Hepatocyte (in vitro differentiated cells): ENCODE measurements at regions not wholly inside any gene's neighbourhood (a gene's known extent, or its start where the extent isn't known, plus 50 kb on each side); places are given as distances from the start of the nearest gene placed in this dataset.

Experiments
- DNase-seq: peaks from one replicate; pipeline ENCODE4 v3.0.0-alpha.2; 2016; ENCODE audit warnings: low spot score
- H2AFZ ChIP-seq: fragments of 200-600 bp; sonication (generic); 2 replicates; pipeline ENCODE4 v1.6.0; 2016; ENCODE audit warnings: antibody characterized with exemption, mild to moderate bottlenecking
- H3K27ac ChIP-seq: fragments of 200-600 bp; sonication (generic); 2 replicates; pipeline ENCODE4 v1.5.1; 2016; ENCODE audit warnings: mild to moderate bottlenecking
- H3K27me3 ChIP-seq: fragments of 200-600 bp; sonication (generic); 2 replicates; pipeline ENCODE4 v1.6.1; 2016
- H3K36me3 ChIP-seq: fragments of 200-600 bp; sonication (generic); replicated peaks from 2 replicates; pipeline ENCODE4 v1.5.1; 2016; ENCODE audit warnings: low read depth; ENCODE audit not compliant: insufficient read depth
- H3K4me1 ChIP-seq: fragments of 200-600 bp; sonication (generic); 2 replicates; pipeline ENCODE4 v1.5.1; 2016; ENCODE audit warnings: mild to moderate bottlenecking, moderate library complexity; ENCODE audit not compliant: insufficient read depth
- H3K4me2 ChIP-seq: fragments of 200-600 bp; sonication (generic); 2 replicates; pipeline ENCODE4 v1.6.0; 2016
- H3K4me3 ChIP-seq: fragments of 200-600 bp; sonication (generic); 2 replicates; pipeline ENCODE4 v1.5.1; 2016; ENCODE audit warnings: mild to moderate bottlenecking
- H3K79me2 ChIP-seq: fragments of 200-600 bp; sonication (generic); 2 replicates; pipeline ENCODE4 v1.6.0; 2017; ENCODE audit warnings: mild to moderate bottlenecking
- H3K9me2 ChIP-seq: fragments of 200-600 bp; sonication (generic); replicated peaks from 2 replicates; pipeline ENCODE4 v1.6.0; 2017; ENCODE audit warnings: mild to moderate bottlenecking; ENCODE audit not compliant: insufficient read depth
- H3K9me3 ChIP-seq: fragments of 200-600 bp; sonication (generic); 2 replicates; pipeline ENCODE4 v1.5.1; 2016; ENCODE audit warnings: low read depth, mild to moderate bottlenecking
- H4K20me1 ChIP-seq: fragments of 200-600 bp; sonication (generic); 2 replicates; pipeline ENCODE4 v1.6.0; 2016; ENCODE audit warnings: mild to moderate bottlenecking; ENCODE audit not compliant: insufficient read depth, poor library complexity, severe bottlenecking
- EZH2 ChIP-seq: fragments of 200-600 bp; sonication (generic); IDR thresholded peaks from 2 replicates; pipeline ENCODE4 v1.6.1; 2016; ENCODE audit warnings: antibody characterized with exemption, mild to moderate bottlenecking, borderline replicate concordance
- EZH2phosphoT487 ChIP-seq: fragments of 200-600 bp; sonication (generic); IDR thresholded peaks from one replicate; pipeline ENCODE4 v1.6.1; 2018; ENCODE audit warnings: antibody characterized with exemption, mild to moderate bottlenecking, low read depth, moderate library complexity; ENCODE audit not compliant: unreplicated experiment, severe bottlenecking
- WGBS: methylation state at CpG from one replicate; pipeline ENCODE4 v1.1.6; 2016; ENCODE audit warnings: low lambda C conversion rate; ENCODE audit errors: missing lambda C conversion rate; 5-methylcytosine and 5-hydroxymethylcytosine counted together
- TF ChIP-seq, protein P1 (sequence below): fragments of 200-600 bp; sonication (generic); IDR thresholded peaks from 2 replicates; pipeline ENCODE4 v1.5.1; 2016; ENCODE audit warnings: antibody characterized with exemption, mild to moderate bottlenecking; ENCODE audit not compliant: poor library complexity

DNA sequence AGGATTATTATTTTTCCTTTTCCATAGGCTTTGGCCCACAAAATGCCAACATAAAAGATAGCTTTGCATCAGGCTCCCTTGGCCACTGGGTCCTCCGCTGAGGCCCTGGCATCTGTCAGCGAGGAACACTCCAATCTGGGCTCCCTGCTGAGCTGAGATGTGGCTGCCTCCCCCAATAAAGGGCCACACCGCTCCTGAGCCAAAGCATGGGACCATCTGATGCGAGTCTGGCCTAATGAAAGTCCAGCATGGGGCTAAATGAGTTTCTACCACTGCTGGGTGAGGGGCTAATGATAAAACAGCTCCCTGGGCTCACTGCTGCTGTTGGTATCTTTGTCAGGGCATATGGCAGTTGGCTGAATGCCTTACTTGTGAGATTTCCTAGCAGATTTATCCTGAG, 817.5 kb upstream of the SLC35B3 start:
- no peak overlapping the region for H3K27ac ChIP-seq
- H3K36me3 ChIP-seq = no peaks in the 10 kb centered on the region
- 86% methylated on average over 4 of the region's 4 CpGs for WGBS

DNA sequence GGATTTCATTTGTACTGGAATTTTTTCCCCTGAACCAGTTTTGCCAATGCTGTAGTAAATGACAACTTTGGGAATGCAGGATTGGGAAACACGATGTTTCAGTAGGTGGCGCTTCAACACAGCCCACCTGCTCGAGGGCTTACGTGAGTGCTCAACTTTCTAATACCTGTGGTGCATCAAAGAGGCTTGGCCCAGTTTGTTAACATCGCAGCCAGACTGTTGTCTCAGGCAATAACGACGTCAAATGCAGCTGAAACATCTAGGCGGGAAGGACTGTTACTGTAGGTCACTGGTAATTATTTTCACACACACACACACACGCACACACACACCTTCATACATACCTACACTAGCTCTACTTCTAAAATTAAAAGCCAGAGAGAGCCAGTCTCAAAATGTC, 815.5 kb upstream of the SLC35B3 start:
- no peaks in the 10 kb centered on the region for H4K20me1 ChIP-seq
- 14% methylated on average over 9 of the region's 9 CpGs for WGBS
- H3K4me2 ChIP-seq = no peak overlapping the region
- no peaks in the 10 kb centered on the region for H3K4me1 ChIP-seq
- TF ChIP-seq EZH2phosphoT487 (no peak), EZH2 (no peak)
- TF ChIP-seq, protein P1, sequence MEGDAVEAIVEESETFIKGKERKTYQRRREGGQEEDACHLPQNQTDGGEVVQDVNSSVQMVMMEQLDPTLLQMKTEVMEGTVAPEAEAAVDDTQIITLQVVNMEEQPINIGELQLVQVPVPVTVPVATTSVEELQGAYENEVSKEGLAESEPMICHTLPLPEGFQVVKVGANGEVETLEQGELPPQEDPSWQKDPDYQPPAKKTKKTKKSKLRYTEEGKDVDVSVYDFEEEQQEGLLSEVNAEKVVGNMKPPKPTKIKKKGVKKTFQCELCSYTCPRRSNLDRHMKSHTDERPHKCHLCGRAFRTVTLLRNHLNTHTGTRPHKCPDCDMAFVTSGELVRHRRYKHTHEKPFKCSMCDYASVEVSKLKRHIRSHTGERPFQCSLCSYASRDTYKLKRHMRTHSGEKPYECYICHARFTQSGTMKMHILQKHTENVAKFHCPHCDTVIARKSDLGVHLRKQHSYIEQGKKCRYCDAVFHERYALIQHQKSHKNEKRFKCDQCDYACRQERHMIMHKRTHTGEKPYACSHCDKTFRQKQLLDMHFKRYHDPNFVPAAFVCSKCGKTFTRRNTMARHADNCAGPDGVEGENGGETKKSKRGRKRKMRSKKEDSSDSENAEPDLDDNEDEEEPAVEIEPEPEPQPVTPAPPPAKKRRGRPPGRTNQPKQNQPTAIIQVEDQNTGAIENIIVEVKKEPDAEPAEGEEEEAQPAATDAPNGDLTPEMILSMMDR = peak; percentile 75
- no peaks in the 10 kb centered on the region for H3K9me2 ChIP-seq
- no peaks in the 10 kb centered on the region for H3K9me3 ChIP-seq
- no peak overlapping the region for H3K27ac ChIP-seq
- no peak overlapping the region for H3K4me3 ChIP-seq
- peaks cover 3% of the 10 kb centered on the region for H3K27me3 ChIP-seq
- no peaks in the 10 kb centered on the region for H3K36me3 ChIP-seq
- no peak overlapping the region for H2AFZ ChIP-seq
- peak; percentile 77 for DNase-seq
- no peaks in the 10 kb centered on the region for H3K79me2 ChIP-seq

More for the DNA sequence above, 817.5 kb upstream of the SLC35B3 start:
- DNase-seq = no peak
- Histone ChIP-seq H3K79me2 (no peaks in the 10 kb centered on the region), H2AFZ (no peak overlapping the region), H3K4me3 (no peak overlapping the region), H4K20me1 (no peaks in the 10 kb centered on the region), H3K9me3 (no peaks in the 10 kb centered on the region), H3K4me2 (no peak overlapping the region), H3K27me3 (peaks cover 3% of the 10 kb centered on the region), H3K4me1 (no peaks in the 10 kb centered on the region), H3K9me2 (no peaks in the 10 kb centered on the region)
- no peak for TF ChIP-seq EZH2phosphoT487

DNA sequence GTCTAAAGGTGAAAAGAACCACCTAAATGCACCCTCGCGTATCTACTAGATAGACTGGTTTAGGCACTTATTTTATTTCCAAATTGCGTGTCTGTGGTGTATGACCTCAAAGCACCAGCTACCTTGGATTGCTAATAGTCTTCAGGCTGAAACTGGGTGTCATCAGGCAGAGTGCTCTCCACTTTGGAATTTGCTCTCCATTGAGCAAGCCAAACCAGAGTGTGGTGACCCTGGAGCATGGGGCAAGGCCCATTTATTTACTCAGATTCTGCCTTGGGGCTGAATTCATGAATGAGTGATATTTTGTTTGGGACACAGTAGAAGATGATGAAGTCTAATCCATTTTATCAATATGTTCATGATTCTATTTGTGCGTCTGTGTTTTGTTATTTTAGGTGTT, 812.8 kb upstream of the SLC35B3 start:
- H3K9me2 ChIP-seq = no peaks in the 10 kb centered on the region
- WGBS = 88% methylated on average over 4 of the region's 4 CpGs
- no peak overlapping the region for H2AFZ ChIP-seq
- no peaks in the 10 kb centered on the region for H3K27me3 ChIP-seq
- no peak for TF ChIP-seq EZH2phosphoT487
- TF ChIP-seq EZH2 = no peak
- TF ChIP-seq, protein P1 = no peak
- no peaks in the 10 kb centered on the region for H4K20me1 ChIP-seq
- no peak for DNase-seq
- no peak overlapping the region for H3K27ac ChIP-seq
- no peaks in the 10 kb centered on the region for H3K79me2 ChIP-seq
- no peaks in the 10 kb centered on the region for H3K4me1 ChIP-seq
- H3K4me3 ChIP-seq = no peak overlapping the region
- H3K4me2 ChIP-seq = no peak overlapping the region
- no peaks in the 10 kb centered on the region for H3K36me3 ChIP-seq
- H3K9me3 ChIP-seq = no peaks in the 10 kb centered on the region

DNA sequence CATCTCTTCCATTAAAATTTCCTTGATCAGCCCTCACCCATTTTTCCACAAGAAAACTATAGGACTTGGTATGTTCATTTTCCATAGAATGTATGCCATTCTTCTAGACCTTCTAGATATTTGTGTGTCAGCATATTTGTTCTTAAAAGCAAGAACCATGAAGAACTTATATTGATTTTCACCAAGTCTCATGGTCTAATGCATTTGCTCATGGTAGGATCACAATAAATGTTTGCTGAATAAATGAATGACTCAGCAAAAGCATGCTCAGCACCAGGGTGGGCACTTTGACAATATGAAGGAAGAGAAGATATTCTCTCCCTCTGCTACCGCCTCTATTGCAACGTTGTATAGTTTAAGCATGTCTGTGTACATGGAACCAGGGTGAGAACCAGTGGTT, 805.5 kb upstream of the SLC35B3 start:
- H3K9me3 ChIP-seq = no peaks in the 10 kb centered on the region
- no peak overlapping the region for H3K4me3 ChIP-seq
- no peak overlapping the region for H3K4me2 ChIP-seq
- no peaks in the 10 kb centered on the region for H3K36me3 ChIP-seq
- H3K9me2 ChIP-seq = no peaks in the 10 kb centered on the region
- TF ChIP-seq, protein P1 = no peak
- TF ChIP-seq EZH2 (no peak), EZH2phosphoT487 (no peak)
- H3K27ac ChIP-seq = no peak overlapping the region
- H4K20me1 ChIP-seq = no peaks in the 10 kb centered on the region
- H3K4me1 ChIP-seq = no peaks in the 10 kb centered on the region
- 89% methylated on average over 2 of the region's 2 CpGs for WGBS
- H3K79me2 ChIP-seq = no peaks in the 10 kb centered on the region
- H3K27me3 ChIP-seq = no peaks in the 10 kb centered on the region
- no peak for DNase-seq
- H2AFZ ChIP-seq = no peak overlapping the region
